ENCODE measurements at regions not wholly inside any gene's neighbourhood (a gene's known extent, or its start where the extent isn't known, plus 50 kb on each side); places are given as distances from the start of the nearest gene placed in this dataset.

- no peak for TF ChIP-seq RFX5 (IDR thresholded peaks at IDR 0.05; ENCODE audit: low read depth, low read length)
- peak; percentile 46 for TF ChIP-seq CTCF (conservative IDR thresholded peaks at IDR 0.05; ENCODE audit: low read depth, low read length)
These were observed 74.6 kb downstream of the GLRX5 start for GRCh38 chr14:95609398-95609990.

Measured in IMR-90 (cell line).